Skeletal muscle cell (primary cell): ENCODE measurements at regions not wholly inside any gene's neighbourhood (a gene's known extent, or its start where the extent isn't known, plus 50 kb on each side); places are given as distances from the start of the nearest gene placed in this dataset.

Source experiments
- DNase-seq: peaks from one replicate; pipeline ENCODE4 v3.0.0-alpha.2; 2010; ENCODE audit warnings: low read depth
- H3K4me3 ChIP-seq: 2 replicates; pipeline ENCODE4 v1.5.1; 2011; ENCODE audit warnings: low read depth, mild to moderate bottlenecking, control low read depth, low read length, moderate library complexity

DNA sequence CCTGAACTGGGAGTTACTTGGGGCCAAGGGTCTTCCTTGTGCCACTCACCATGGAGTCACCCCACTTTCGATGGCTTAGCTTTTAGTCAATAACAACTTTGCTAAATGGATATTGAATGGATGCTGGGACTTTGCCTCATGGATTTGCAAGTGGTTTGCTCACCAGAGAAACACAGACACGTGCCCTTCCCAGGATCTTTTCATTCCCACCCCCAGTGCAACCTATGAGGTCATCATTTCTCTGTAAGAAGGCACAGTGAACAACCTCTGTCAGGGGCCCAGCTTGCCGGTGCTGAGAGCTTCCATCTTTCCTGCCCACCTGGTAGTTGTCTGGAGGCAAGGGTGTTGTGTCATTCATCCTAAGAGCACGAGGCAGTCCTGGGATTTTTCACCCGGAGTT lies 256.8 kb upstream of the PMEPA1 start:
- DNase-seq: no peak
- no peak overlapping the region for H3K4me3 ChIP-seq

GRCh38 chr20:57965441-57965840 lies 255.6 kb upstream of the PMEPA1 start:
- DNase-seq: no peak

DNA sequence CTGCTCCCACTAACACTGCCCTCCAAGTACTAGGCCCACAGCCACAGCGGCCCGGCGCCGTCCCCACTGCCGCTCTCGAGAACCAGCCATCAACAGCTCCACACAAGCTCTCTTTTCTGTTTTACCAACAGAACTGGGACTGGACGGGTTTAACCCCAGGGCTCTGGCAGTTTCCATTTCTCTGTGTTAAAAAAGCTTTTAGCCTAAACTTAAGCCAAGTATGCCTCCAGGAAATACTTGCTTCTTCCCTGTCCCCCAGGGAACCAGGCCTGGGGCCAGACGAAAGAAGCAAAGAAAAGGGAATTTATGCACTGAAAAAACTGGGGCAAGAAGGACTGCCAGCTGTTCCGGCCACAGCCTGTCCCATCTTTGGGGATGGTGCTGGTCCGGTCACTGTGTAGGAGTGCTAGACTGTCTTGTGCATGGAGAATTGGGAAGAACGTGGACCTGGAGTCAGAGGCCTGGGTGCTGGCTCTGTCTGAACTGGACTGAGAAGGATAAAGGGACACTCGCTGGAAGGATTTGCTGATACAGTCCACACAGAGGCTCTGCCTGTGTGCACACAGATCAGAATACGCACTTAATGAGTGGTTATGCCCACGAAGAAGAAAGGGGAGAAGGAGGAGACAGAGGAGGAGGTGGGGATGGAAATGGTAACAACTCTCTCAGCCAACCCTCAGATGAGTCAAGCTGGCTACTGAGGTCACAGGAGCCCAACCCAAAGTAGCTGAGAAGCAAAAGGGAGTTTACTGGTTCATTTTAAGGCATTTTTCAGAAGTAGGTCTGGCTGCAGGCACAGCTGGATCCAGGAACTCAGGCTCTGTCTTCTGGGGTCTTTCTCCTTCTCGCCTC lies 254.4 kb upstream of the PMEPA1 start:
- no peak for DNase-seq

More at GRCh38 chr20:57965441-57965840, 255.6 kb upstream of the PMEPA1 start:
- H3K4me3 ChIP-seq: no peak overlapping the region

GRCh38 chr20:57960803-57961575 lies 251.2 kb upstream of the PMEPA1 start:
- H3K4me3 ChIP-seq: no peak overlapping the region
- no peak for DNase-seq

More for the DNA sequence above, 254.4 kb upstream of the PMEPA1 start:
- H3K4me3 ChIP-seq: no peak overlapping the region

DNA sequence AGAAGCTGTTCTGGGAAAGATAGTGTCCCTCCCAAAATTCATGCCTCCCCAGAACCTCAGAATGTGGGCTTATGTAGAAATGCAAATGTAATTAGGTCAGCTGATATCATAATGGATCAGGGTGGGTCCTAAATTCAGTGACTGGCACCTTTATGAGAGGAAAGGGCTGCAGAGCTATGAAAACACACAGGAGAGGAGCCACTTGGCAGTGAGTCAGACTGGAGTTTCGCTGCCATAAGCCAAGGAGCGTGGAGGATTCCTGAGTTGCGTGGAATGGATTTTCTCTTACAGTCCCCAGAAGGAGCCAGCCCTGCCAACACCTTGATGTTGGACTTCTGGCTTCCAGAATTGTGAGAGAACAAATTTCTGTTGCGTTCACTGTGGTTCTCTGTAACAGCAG lies 249.8 kb upstream of the PMEPA1 start:
- DNase-seq: no peak

GRCh38 chr20:57959018-57959417 lies 249.2 kb upstream of the PMEPA1 start:
- H3K4me3 ChIP-seq: no peak overlapping the region
- DNase-seq: no peak

More for the DNA sequence above, 249.8 kb upstream of the PMEPA1 start:
- H3K4me3 ChIP-seq: no peak overlapping the region

DNA sequence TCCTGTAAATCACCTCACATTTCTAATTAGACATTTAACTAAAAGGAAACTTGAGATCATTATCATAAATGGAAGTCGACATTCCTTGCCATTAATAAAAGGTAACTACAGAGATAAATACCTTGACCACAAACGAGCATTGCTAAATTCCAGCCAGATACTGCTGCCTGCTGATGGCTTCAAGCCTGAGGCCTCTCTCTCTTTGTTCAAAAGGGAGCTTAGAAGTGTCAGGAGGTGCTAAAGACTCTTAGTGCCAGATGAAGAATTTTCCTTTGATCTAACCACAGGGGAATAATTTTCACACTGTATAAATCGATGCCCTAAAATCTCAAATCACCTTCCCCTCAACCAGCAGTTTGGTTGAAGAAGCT lies 248.2 kb upstream of the PMEPA1 start:
- DNase-seq: no peak
- H3K4me3 ChIP-seq: no peak overlapping the region

DNA sequence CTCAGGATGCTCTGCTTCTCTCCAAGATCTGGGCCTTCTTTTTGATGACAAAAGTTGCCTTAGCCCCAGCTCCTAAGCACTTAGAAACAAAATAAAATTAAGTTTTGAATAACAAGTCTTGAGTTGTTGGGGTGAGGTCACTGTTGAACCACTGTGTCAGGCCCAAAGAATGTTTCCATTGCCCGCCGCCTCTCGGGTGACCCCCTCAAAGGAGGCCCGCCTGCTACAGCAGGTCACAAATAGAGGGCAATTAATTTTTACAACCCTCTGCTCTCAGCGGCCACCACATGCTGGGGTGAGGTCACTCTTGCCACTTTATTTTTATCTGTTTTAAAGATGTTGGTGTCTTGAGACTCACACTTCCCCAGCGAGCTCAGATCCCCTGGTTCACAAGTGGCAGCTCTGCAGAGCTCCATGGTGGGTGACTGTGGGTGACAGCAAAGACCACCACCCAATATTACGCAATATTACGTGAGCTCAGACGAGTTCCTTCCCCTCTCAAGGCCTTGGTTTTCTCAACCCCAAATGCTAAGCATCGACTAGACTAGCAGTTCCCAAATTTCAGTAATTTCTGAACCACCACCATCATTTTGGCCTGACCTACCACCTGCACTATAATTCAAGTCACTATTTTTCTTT lies 247.7 kb upstream of the PMEPA1 start:
- no peak overlapping the region for H3K4me3 ChIP-seq
- no peak for DNase-seq

GRCh38 chr20:57953638-57954037 lies 243.8 kb upstream of the PMEPA1 start:
- H3K4me3 ChIP-seq: no peak overlapping the region
- no peak for DNase-seq

DNA sequence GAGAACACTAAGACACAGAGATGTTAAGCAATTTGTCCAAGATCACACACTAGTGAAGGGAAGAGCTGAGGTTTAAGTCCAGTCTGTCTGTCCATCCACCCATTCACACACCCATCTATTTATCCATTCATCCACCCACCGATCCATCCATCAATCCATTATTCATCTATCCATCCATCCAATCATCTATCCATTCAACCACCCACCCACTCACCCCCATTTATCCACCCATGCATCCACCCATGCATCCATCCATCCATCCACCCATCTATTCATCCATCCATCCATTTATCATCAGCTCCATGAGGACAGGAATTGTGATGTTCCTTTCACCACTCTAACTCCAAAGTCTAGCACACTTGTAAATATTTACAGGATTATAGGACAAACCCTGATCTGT lies 242.3 kb upstream of the PMEPA1 start:
- H3K4me3 ChIP-seq: no peak overlapping the region
- no peak for DNase-seq

DNA sequence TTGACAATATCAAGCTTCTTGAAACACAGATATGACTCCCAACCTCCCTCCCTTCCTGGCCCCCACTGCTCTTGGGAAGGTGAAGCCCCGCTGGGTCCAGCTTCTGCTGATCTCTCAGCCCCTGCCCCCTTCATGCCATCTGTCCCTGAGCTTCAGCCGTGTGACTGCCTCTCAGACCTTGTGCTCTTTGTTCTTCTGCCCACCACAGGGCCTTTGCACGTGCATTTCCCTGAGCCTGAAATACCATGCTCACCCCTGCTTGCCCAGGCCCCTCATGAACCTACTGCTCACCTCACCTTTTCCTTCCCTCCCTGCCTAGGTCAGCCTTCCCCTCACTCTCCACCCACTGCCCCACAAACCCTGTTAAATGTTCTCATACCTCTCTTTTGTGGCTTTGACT lies 241.7 kb upstream of the PMEPA1 start:
- no peak overlapping the region for H3K4me3 ChIP-seq
- no peak for DNase-seq

- H3K4me3 ChIP-seq: no peak overlapping the region
- DNase-seq: no peak
These were observed 241.1 kb upstream of the PMEPA1 start for GRCh38 chr20:57950764-57951485.

- no peak overlapping the region for H3K4me3 ChIP-seq
- no peak for DNase-seq
These were observed 238.6 kb upstream of the PMEPA1 start for GRCh38 chr20:57948180-57948955.

GRCh38 chr20:57947421-57948179 lies 237.8 kb upstream of the PMEPA1 start:
- DNase-seq: no peak
- no peak overlapping the region for H3K4me3 ChIP-seq

GRCh38 chr20:57946559-57947315 lies 236.9 kb upstream of the PMEPA1 start:
- H3K4me3 ChIP-seq: no peak overlapping the region
- no peak for DNase-seq

DNA sequence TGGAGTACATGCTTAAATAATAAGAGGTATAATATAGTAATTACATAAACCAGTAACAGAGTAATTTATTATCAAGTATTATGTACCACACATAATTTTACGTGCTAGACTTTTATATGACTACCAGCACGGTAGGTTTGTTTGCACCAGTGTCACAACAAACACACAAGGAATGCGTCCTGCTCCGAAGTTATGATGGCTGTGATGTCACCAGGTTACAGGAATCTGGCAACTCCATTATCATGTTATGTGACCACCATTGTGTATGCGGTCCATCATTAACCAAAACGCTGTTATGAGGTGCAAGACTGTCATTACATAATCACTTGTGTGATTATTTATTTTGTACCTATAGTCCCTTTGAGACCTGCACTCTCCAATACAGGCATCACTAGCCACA lies 235.2 kb upstream of the PMEPA1 start:
- no peak overlapping the region for H3K4me3 ChIP-seq

GRCh38 chr20:57943950-57944349 lies 234.1 kb upstream of the PMEPA1 start:
- H3K4me3 ChIP-seq: no peak overlapping the region

More for the DNA sequence above, 235.2 kb upstream of the PMEPA1 start:
- DNase-seq: no peak

DNA sequence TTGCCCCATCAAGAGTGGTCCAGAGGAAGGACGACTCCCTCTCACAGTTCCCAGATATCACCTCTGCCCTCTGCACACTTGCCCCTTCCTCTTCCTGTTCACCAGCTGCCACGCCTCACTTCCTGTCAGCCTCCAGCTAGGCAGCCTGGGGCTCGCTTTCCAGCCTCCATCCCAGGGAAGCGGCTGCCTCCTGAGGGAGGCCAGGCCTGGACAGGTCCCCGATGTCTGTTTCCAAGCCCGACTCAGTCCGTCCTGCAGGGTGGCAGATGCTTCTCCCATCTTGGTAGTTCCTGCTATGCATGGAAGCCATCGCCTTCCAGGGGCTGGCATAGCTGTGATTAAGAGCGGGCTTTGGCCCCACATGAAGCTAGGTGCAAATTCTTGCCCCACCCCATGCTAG lies 233.5 kb upstream of the PMEPA1 start:
- no peak overlapping the region for H3K4me3 ChIP-seq
- no peak for DNase-seq

More at GRCh38 chr20:57943950-57944349, 234.1 kb upstream of the PMEPA1 start:
- no peak for DNase-seq
